ENCODE measurements at regions not wholly inside any gene's neighbourhood (a gene's known extent, or its start where the extent isn't known, plus 50 kb on each side); places are given as distances from the start of the nearest gene placed in this dataset.

DNA sequence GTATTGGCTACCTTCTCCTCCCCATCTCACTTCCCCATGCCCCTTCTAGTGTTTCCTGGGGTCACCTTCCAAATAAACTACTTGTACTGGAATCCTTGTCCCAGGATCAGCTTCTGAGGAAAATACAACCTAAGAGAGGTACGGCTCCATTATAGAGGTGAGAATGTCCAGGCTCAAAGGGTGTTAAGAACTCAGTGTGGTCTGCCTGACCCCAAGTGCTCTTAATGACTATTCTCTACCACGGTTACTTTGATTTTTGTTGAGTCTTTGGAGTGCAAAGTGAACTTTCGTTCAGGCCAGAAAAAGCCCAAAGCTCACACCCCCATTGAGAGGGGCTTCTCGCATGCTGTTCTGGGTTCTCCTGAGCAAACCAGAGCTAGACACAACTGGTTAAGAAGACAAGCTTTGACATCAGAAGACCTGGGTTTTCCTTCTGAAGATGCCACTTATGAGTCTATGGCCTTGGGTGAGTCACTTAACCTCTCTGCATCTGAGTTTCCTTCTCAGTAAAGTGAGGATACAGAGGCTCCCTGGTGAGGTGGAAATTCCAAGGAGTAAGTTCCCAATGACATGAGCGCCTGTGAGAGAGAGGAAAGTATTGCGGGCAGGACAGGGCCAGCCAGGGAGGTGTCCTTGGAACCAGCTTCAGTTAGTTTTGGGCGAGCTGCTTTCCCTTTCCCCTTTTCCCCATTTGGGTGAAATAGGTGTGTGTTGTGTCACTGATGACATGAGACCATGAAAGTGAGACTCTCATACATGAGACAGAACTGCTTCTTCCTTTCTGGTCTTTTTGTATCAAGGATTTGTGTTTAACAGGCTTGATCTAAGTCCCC, 475.0 kb upstream of the PROK2 start:
- Histone ChIP-seq H3K4me1 (no peaks in the 10 kb centered on the region), H3K4me2 (no peak overlapping the region), H3K9me3 (no peaks in the 10 kb centered on the region), H3K4me3 (no peak overlapping the region), H3K27ac (no peak overlapping the region)
- WGBS (ENCODE audit: missing lambda C conversion rate) = 35% methylated on average over 7 of the region's 7 CpGs
- ChIA-PET CTCF (interaction anchor here (0.9 to 2.1 kb wide), 2 partner anchors 10 to 384 kb away, joined by 3 to 7 read pairs; no protein-coding TSS in a partner anchor), POLR2A (no interaction called here)
- no peak for TF ChIP-seq ZNF302 (CRISPR knock-in tag; IDR thresholded peaks at IDR 0.05)
- no peak for TF ChIP-seq NFE2L2 (conservative IDR thresholded peaks at IDR 0.05; ENCODE audit: low read length)
- TF ChIP-seq, protein P1, sequence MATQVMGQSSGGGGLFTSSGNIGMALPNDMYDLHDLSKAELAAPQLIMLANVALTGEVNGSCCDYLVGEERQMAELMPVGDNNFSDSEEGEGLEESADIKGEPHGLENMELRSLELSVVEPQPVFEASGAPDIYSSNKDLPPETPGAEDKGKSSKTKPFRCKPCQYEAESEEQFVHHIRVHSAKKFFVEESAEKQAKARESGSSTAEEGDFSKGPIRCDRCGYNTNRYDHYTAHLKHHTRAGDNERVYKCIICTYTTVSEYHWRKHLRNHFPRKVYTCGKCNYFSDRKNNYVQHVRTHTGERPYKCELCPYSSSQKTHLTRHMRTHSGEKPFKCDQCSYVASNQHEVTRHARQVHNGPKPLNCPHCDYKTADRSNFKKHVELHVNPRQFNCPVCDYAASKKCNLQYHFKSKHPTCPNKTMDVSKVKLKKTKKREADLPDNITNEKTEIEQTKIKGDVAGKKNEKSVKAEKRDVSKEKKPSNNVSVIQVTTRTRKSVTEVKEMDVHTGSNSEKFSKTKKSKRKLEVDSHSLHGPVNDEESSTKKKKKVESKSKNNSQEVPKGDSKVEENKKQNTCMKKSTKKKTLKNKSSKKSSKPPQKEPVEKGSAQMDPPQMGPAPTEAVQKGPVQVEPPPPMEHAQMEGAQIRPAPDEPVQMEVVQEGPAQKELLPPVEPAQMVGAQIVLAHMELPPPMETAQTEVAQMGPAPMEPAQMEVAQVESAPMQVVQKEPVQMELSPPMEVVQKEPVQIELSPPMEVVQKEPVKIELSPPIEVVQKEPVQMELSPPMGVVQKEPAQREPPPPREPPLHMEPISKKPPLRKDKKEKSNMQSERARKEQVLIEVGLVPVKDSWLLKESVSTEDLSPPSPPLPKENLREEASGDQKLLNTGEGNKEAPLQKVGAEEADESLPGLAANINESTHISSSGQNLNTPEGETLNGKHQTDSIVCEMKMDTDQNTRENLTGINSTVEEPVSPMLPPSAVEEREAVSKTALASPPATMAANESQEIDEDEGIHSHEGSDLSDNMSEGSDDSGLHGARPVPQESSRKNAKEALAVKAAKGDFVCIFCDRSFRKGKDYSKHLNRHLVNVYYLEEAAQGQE (IDR thresholded peaks at IDR 0.05) = no peak
- TF ChIP-seq CEBPB (IDR thresholded peaks at IDR 0.05) = no peak
- TF ChIP-seq ESRRA (IDR thresholded peaks at IDR 0.05; ENCODE audit: borderline replicate concordance, low read length) = no peak
- TF ChIP-seq JUNB (IDR thresholded peaks at IDR 0.05) = no peak
- no peak for TF ChIP-seq NPAS2 (CRISPR knock-in tag; IDR thresholded peaks at IDR 0.05; ENCODE audit: borderline replicate concordance)
- TF ChIP-seq, protein P2, sequence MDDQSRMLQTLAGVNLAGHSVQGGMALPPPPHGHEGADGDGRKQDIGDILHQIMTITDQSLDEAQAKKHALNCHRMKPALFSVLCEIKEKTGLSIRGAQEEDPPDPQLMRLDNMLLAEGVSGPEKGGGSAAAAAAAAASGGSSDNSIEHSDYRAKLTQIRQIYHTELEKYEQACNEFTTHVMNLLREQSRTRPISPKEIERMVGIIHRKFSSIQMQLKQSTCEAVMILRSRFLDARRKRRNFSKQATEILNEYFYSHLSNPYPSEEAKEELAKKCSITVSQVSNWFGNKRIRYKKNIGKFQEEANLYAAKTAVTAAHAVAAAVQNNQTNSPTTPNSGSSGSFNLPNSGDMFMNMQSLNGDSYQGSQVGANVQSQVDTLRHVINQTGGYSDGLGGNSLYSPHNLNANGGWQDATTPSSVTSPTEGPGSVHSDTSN (IDR thresholded peaks at IDR 0.05) = no peak
- no peak for TF ChIP-seq PHF8 (IDR thresholded peaks at IDR 0.05; ENCODE audit: borderline replicate concordance, low read depth)
- TF ChIP-seq, protein P3, sequence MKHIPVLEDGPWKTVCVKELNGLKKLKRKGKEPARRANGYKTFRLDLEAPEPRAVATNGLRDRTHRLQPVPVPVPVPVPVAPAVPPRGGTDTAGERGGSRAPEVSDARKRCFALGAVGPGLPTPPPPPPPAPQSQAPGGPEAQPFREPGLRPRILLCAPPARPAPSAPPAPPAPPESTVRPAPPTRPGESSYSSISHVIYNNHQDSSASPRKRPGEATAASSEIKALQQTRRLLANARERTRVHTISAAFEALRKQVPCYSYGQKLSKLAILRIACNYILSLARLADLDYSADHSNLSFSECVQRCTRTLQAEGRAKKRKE (CRISPR knock-in tag; IDR thresholded peaks at IDR 0.05; ENCODE audit: low read depth) = no peak
- no peak for TF ChIP-seq MAZ (IDR thresholded peaks at IDR 0.05; ENCODE audit: borderline replicate concordance, low read depth, low read length)
- FAIRE-seq (no peak), DNase-seq (ENCODE audit: low read depth in 1 of 2, low spot score in 1 of 2) (no peak), ATAC-seq (no peak)

DNA sequence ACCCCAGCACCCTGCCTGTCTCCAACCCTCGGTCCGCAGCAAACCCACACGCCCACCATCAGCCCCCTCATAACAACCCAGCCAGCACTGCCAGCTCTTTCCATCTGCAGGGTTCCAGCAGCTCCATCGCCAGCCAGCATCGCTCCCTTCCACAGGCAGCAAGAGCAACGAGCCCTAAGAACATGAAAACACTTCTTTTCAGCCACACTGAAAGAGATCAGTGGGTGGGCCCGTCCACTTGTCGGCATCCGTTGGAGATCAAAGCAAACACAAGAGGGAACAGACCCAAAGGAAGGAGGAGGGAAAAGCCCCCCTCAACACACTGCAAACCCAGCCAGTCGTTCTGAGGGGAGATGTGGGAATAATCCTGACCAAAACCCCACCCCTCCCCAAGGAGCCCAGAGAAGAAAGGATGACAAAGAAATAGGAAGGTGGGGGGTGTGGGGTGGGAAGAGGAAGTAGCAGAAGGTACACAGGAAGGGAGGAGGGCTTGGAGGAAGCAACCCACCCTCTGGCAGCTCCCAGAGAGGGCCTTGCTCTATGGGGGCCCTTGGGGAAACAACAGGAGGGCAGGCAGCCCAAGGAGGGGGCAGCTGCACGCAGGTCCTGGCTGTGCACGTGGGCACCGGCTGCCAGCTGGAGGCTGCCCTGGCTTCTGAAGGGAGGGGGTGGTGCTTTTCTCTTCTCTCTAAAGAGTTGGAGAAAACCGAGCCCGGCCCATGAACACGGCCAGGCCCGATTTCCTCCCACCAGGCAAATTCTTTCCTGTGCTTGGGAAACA, 473.6 kb upstream of the PROK2 start:
- H3K9me3 ChIP-seq = no peaks in the 10 kb centered on the region
- H3K4me3 ChIP-seq = no peak overlapping the region
- TF ChIP-seq, protein P4, sequence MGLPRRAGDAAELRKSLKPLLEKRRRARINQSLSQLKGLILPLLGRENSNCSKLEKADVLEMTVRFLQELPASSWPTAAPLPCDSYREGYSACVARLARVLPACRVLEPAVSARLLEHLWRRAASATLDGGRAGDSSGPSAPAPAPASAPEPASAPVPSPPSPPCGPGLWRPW (IDR thresholded peaks at IDR 0.05) = no peak
- TF ChIP-seq, protein P3 (CRISPR knock-in tag; IDR thresholded peaks at IDR 0.05; ENCODE audit: low read depth) = no peak
- no peak for TF ChIP-seq RCOR1 (IDR thresholded peaks at IDR 0.05; ENCODE audit: low read depth, low read length)
- no peak for TF ChIP-seq RAD21 (conservative IDR thresholded peaks at IDR 0.05 in 1 of 2, IDR thresholded peaks at IDR 0.05 in 1 of 2)
- TF ChIP-seq SREBF2 (IDR thresholded peaks at IDR 0.05) = no peak
- no peak for TF ChIP-seq ZC3H11A (IDR thresholded peaks at IDR 0.05)
- TF ChIP-seq RNF2 (IDR thresholded peaks at IDR 0.05; ENCODE audit: borderline replicate concordance, low read depth) = no peak
- TF ChIP-seq GATA3 (IDR thresholded peaks at IDR 0.05; ENCODE audit: borderline replicate concordance) = no peak
- TF ChIP-seq, protein P5, sequence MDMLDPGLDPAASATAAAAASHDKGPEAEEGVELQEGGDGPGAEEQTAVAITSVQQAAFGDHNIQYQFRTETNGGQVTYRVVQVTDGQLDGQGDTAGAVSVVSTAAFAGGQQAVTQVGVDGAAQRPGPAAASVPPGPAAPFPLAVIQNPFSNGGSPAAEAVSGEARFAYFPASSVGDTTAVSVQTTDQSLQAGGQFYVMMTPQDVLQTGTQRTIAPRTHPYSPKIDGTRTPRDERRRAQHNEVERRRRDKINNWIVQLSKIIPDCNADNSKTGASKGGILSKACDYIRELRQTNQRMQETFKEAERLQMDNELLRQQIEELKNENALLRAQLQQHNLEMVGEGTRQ (IDR thresholded peaks at IDR 0.05) = no peak
- TF ChIP-seq, protein P6, sequence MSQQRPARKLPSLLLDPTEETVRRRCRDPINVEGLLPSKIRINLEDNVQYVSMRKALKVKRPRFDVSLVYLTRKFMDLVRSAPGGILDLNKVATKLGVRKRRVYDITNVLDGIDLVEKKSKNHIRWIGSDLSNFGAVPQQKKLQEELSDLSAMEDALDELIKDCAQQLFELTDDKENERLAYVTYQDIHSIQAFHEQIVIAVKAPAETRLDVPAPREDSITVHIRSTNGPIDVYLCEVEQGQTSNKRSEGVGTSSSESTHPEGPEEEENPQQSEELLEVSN (IDR thresholded peaks at IDR 0.05; ENCODE audit: borderline replicate concordance, low read depth) = no peak
- TF ChIP-seq, protein P7, sequence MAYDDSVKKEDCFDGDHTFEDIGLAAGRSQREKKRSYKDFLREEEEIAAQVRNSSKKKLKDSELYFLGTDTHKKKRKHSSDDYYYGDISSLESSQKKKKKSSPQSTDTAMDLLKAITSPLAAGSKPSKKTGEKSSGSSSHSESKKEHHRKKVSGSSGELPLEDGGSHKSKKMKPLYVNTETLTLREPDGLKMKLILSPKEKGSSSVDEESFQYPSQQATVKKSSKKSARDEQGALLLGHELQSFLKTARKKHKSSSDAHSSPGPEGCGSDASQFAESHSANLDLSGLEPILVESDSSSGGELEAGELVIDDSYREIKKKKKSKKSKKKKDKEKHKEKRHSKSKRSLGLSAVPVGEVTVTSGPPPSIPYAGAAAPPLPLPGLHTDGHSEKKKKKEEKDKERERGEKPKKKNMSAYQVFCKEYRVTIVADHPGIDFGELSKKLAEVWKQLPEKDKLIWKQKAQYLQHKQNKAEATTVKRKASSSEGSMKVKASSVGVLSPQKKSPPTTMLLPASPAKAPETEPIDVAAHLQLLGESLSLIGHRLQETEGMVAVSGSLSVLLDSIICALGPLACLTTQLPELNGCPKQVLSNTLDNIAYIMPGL (CRISPR knock-in tag; IDR thresholded peaks at IDR 0.05; ENCODE audit: borderline replicate concordance) = no peak
- no peak for TF ChIP-seq CEBPB (IDR thresholded peaks at IDR 0.05)
- no peaks in the 10 kb centered on the region for H3K4me1 ChIP-seq
- CTCF ChIA-PET = interaction anchor here (0.9 kb wide), 1 partner anchor 383 kb away, joined by 3 read pairs; no protein-coding TSS in a partner anchor
- H3K27ac ChIP-seq = no peak overlapping the region
- DNase-seq (ENCODE audit: low read depth in 1 of 2, low spot score in 1 of 2) (no peak), ATAC-seq (no peak), FAIRE-seq (no peak)
- H3K4me2 ChIP-seq = no peak overlapping the region
- WGBS (ENCODE audit: missing lambda C conversion rate) = 21% methylated on average over 13 of the region's 17 CpGs
- POLR2A ChIA-PET = no interaction called here
